PFSK-1 (cell line): ENCODE measurements at regions not wholly inside any gene's neighbourhood (a gene's known extent, or its start where the extent isn't known, plus 50 kb on each side); places are given as distances from the start of the nearest gene placed in this dataset.

Source experiments
- FOXP2 ChIP-seq: optimal IDR thresholded peaks from 2 replicates; pipeline ENCODE3; 2011; ENCODE audit warnings: borderline replicate concordance, control low read depth, inconsistent platforms; ENCODE audit not compliant: insufficient read depth; ENCODE audit errors: extremely low read length, extremely low read depth
- POLR2AphosphoS5 ChIP-seq: IDR thresholded peaks from 2 replicates; pipeline ENCODE4 v1.6.1; 2012; ENCODE audit warnings: low read depth, mild to moderate bottlenecking, control low read depth, low read length, moderate library complexity
- REST ChIP-seq, 2 experiments: IDR thresholded peaks; 2 replicates each; pipeline versions ENCODE4 v1.6.1 to v1.8.0; 2011 to 2012; ENCODE audit warnings: low read depth in 2 of 2, low read length in 2 of 2, control low read depth in 1 of 2, inconsistent platforms in 1 of 2, mild to moderate bottlenecking in 1 of 2, moderate library complexity in 1 of 2; ENCODE audit not compliant: insufficient read depth in 1 of 2
- SIN3A ChIP-seq: IDR thresholded peaks from 2 replicates; pipeline ENCODE4 v1.6.1; 2012; ENCODE audit warnings: mild to moderate bottlenecking, low read length, moderate library complexity, borderline replicate concordance; ENCODE audit not compliant: insufficient read depth
- TAF1 ChIP-seq: IDR thresholded peaks from 2 replicates; pipeline ENCODE4 v1.6.1; 2012; ENCODE audit warnings: low read length, control low read depth, borderline replicate concordance; ENCODE audit not compliant: insufficient read depth

- no peak for TF ChIP-seq TAF1
- no peak for TF ChIP-seq POLR2AphosphoS5
- TF ChIP-seq SIN3A, result no peak
- no peak for TF ChIP-seq REST (IDR thresholded peaks at IDR 0.05; ENCODE audit: insufficient read depth in 1 of 2, low read depth in 2 of 2, low read length in 2 of 2)
- no peak for TF ChIP-seq FOXP2
Observed at GRCh38 chr1:163799190-163799805, 477.5 kb downstream of the NUF2 start.
